T47D (cell line): ENCODE measurements at regions not wholly inside any gene's neighbourhood (a gene's known extent, or its start where the extent isn't known, plus 50 kb on each side); places are given as distances from the start of the nearest gene placed in this dataset.
"Not testable (repeated sequence)": the region's sequence is repeated elsewhere in the genome, so short reads cannot be mapped to it uniquely, and the experiment has no call there.

ENCODE experiments used
- DNase-seq, 2 experiments: peaks; one replicate each; pipeline versions ENCODE4 v3.0.0 to v3.0.0-alpha.2; 2011 to 2012; ENCODE audit warnings: low read depth in 1 of 2, low spot score in 1 of 2
- JUND ChIP-seq: IDR thresholded peaks from 2 replicates; pipeline ENCODE4 v1.6.1; 2012; ENCODE audit warnings: low read depth
- in situ Hi-C: cut with HindIII; loops from 2 replicates; pipeline ENCODE4 v1.10.0; 2016; ENCODE audit warnings: low sequenced_read_pairs, low pct_unique_long_range_greater_than_20kb

DNA sequence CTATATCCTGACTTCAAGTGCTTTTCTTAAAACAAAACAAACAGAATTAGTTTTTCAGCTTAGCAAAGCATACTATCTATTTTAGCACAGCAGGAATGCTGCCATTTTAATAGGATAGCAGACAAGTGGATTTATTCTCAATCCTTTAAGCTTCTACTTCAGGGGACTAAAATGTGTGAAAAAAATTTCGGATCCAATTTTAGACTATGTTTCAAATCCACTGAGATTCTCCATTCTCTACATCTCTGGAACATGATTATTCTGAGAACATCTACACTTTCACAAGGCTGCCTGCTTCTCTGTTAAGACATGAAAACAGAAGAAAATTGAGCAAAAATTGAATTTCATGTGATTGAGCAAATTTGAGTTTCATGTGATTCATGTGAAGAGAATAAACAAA is 1321.3 kb downstream of the HACE1 start:
- DNase-seq, result no peak
- TF ChIP-seq JUND, result no peak
- in situ Hi-C loops, result no loop called here

DNA sequence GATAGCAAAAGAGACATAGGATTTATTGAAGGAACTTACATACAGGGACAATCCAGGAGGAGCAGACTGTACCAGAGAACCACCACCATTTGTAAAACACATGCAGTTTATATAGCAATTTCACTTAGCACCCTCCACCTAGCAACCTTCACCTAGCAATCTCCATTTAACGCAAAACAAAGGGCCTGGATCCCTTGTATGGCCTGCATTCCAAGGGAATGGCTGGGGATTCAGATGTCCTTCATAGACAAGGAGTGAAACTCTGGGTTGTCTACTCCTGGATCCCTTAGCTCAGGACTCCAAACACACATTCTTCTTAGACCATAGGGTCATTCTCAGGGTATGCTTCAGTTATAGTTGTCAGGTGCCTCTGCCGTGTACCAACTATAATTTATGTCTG is 1324.9 kb downstream of the HACE1 start:
- no peak for DNase-seq
- no peak for TF ChIP-seq JUND
- in situ Hi-C loops, result no loop called here

DNA sequence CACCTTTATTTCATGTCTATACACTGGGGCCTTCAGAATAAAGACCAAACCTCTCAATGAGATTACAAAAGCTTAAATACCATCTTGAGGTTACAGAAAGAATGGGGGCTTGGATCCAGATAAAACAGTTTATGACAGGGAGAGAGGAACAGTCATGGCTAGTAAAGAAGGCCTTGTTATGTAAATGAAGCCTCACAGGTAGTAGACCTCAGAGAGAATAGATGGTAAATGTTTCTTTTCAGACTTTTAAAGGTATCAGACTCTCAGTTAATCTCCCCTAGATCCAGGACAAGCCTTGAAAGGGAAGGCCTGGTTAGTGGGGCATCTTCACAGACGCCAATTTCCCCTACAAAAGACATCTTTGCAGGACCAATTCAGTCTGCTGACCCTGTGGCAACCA is 1325.6 kb downstream of the HACE1 start:
- in situ Hi-C loops, result no loop called here
- DNase-seq, result no peak
- TF ChIP-seq JUND, result no peak

DNA sequence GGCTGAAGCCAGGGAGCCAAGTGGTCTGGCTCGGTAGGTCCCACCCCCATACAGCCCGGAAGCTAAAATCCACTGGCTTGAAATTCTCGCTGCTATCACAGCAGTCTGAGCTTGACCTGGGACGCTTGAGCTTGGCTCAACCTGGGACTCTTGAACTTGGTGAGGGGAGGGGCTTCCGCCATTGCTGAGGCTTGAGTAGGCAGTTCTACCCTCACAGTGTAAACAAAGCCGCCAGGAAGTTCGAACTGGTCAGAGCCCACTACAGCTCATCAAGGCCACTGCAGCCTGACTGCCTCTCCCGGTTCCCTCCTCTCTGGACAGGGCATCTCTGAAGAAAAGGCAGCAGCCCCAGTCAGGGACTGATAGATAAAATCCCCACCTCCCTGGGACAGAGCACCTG is 1337.7 kb downstream of the HACE1 start:
- TF ChIP-seq JUND, result no peak
- DNase-seq, result no peak
- in situ Hi-C loops, result no loop called here

- DNase-seq, result no peak
- in situ Hi-C loops, result no loop called here
- TF ChIP-seq JUND, result no peak
These were observed 1343.4 kb downstream of the HACE1 start for GRCh38 chr6:103516336-103516735.

DNA sequence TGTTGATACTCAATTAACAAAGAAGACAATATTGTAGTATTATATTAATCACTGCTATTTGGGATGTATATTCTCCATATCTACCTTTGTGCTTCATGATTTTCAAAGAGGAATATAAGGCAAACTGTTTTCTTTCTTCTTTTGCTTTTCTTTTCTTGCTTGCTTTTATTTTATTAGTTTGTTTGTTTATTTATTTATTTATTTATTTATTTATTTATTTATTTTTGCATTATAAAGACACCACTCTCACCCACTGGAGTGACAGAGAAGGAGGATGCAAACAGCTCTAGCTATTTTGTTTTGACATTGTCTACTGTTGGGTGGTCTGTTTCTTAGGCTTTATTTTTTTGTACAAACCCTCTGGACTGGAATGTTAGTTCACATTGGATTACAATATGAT is 1352.7 kb downstream of the HACE1 start:
- TF ChIP-seq JUND, result no peak
- no peak for DNase-seq
- in situ Hi-C loops, result no loop called here

DNA sequence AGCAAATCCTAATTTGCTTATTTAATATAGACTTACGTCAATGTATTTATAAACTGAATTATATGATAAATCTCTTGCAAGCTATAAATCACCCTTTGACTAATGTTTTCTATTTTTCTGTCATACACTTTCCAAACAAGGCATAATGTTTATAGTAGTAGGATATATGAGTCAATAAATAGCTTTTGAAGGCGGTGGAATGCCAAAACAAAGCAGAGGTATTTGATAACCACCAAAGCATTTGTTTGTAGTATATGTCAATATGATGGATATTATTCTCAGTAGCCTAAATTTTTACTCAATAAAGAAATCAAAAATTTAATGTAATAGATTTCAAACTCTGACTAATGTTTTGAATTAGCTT is 1354.6 kb downstream of the HACE1 start:
- in situ Hi-C loops, result no loop called here
- TF ChIP-seq JUND, result no peak
- no peak for DNase-seq

DNA sequence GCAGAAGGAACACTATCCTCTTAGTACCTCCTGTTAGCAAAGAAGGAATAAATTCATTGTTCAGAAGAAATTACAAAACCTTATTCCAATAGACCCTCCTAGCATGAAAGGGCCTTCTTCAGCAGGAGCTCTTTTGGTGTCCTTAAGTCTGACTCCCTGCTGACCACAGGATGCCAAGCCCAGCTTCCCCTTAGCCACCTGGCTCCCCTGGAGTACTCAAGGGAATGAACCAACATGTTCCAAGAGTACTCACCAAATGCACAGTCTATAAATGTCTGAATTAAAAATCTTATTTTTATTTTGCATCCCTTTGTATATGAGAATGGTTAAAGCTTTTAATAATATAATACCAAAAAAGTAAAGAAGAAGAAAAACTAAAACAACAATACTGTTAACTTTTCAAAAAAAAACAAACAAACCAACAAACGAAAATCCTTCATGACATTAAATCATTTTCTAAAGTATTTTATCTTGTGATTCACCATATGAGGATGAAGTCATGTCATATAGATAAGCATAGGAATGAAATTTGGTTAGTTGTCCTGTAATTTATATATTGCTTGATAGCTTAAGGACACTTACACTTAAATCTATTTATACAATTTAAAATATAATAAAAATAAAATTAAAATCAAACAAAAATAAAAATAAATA is 1355.1 kb downstream of the HACE1 start:
- no peak for DNase-seq
- TF ChIP-seq JUND, result no peak
- in situ Hi-C loops, result no loop called here

GRCh38 chr6:103496588-103496987 is 1363.1 kb downstream of the HACE1 start:
- in situ Hi-C loops, DNase-seq: not testable (repeated sequence)

DNA sequence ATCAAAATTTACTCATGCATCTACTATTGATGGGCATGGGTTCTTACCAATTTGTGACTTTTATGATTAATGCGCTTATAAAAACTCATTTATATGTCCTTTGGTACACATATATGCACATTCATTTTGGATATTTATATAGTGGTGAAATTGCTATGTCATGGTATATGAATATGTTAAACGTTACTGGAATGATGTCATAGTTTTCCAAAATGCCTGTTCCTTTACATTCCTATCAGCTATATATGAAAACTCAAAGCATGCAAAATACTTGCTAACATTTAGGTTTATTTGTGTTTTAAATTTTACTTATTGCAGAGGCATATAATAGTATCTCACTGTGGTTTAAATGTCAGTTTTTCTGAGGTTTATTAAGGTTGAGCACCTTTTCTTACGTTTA is 1403.1 kb downstream of the HACE1 start:
- in situ Hi-C loops, result no loop called here
- DNase-seq, result no peak
- no peak for TF ChIP-seq JUND

DNA sequence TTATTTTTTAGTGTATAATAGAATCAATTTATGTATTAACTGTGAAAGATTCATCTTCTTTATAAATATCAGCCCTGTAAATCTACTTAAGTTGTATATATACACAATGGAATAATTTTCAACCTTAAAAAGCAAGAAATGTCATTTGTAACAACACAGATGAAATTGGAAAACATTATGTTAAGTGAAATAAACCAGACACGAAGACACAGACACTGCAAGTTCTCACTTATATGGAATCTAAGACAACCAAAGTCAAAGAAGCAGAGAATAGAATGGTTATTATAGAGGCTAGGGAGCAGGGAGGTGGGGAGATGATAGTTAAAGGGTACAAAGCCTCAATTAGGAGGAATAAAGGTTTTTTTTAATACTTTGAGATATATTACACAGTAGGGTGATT is 1404.4 kb downstream of the HACE1 start:
- TF ChIP-seq JUND, result no peak
- in situ Hi-C loops, result no loop called here
- DNase-seq, result no peak

DNA sequence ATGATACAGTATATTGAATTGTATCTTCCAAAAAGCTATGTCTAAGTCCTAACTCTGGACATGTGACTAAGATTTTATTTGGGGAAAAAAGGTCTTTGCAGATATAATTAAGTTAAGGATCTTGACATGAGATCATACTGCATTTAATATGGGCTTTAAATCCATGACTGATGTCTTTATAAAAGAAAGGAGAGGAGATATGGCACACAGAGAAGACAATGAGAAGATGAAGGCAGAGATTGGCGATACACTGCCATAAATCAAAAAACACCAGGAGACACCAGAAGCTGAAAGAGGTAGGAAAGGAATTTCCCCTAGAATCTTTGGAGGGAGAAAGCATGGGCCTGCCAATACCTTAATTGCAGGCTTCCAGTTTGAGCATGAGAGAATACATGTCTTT is 1450.2 kb downstream of the HACE1 start:
- in situ Hi-C loops, result no loop called here
- TF ChIP-seq JUND, result no peak
- DNase-seq, result no peak

DNA sequence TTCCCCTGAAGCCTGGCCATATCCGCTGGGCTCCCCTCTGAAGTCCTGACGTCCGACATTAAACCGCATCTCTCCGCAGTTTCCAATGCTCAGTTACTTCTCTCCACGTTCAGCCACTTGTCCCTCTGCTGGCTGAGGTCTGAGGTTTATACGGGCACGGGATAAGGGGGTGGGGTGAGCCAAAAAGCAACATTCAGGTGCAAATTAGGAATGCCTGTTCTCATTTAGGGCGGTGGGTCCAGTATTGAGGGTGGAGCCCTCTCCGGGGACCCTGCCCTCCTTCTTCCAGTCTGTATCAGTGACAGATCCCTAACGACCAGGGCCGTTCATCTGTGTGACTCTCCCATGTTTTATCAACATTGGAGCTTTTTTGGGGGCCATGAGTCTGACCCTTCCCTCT is 1454.4 kb downstream of the HACE1 start:
- DNase-seq, result no peak
- no peak for TF ChIP-seq JUND
- in situ Hi-C loops, result no loop called here

GRCh38 chr6:103404799-103405198 is 1454.9 kb downstream of the HACE1 start:
- DNase-seq, result no peak
- in situ Hi-C loops, result no loop called here
- no peak for TF ChIP-seq JUND
